SU-DHL-6 (cell line): ENCODE measurements at regions not wholly inside any gene's neighbourhood (a gene's known extent, or its start where the extent isn't known, plus 50 kb on each side); places are given as distances from the start of the nearest gene placed in this dataset.

Experiments used
- CTCF ChIP-seq: fragments of 200-600 bp; sonication (generic); IDR thresholded peaks from one replicate; pipeline ENCODE4 v1.5.1; 2017; ENCODE audit warnings: antibody characterized with exemption, mild to moderate bottlenecking, low read length, moderate library complexity; ENCODE audit not compliant: insufficient read depth, poor library complexity, severe bottlenecking
- EZH2phosphoT487 ChIP-seq: fragments of 200-600 bp; sonication (generic), shearing (Covaris generic); conservative IDR thresholded peaks from 2 replicates; pipeline ENCODE4 v1.6.1; 2018; ENCODE audit warnings: mild to moderate bottlenecking, antibody characterized with exemption, low read length, moderate library complexity, mixed read lengths

- TF ChIP-seq CTCF (no peak), EZH2phosphoT487 (no peak)
Measured at GRCh38 chr5:175257128-175257846, 186.7 kb downstream of the DRD1 start.
